Keratinocyte (primary cell): ENCODE measurements at regions not wholly inside any gene's neighbourhood (a gene's known extent, or its start where the extent isn't known, plus 50 kb on each side); places are given as distances from the start of the nearest gene placed in this dataset.

ENCODE experiments used
- DNase-seq: peaks from one replicate; pipeline ENCODE4 v3.0.0-alpha.2; 2011; ENCODE audit warnings: low read depth, missing footprints, low spot score
- FAIRE-seq: peaks from 2 replicates; lab custom pipeline; 2011; peaks lifted over from hg19 to GRCh38; lab: Jason Lieb, UNC
- H2AFZ ChIP-seq: 2 replicates; pipeline ENCODE4 v1.6.0; 2012; ENCODE audit warnings: low read length, control low read depth, inconsistent platforms; ENCODE audit not compliant: control insufficient read depth
- H3K27ac ChIP-seq: 2 replicates; pipeline ENCODE4 v1.5.1; 2011; ENCODE audit warnings: low read length; ENCODE audit not compliant: control insufficient read depth, insufficient read depth
- H3K27me3 ChIP-seq: 3 replicates; pipeline ENCODE4 v1.6.0; 2011; ENCODE audit warnings: low read length; ENCODE audit not compliant: control insufficient read depth, insufficient read depth; ENCODE audit errors: extremely low read depth
- H3K36me3 ChIP-seq, 2 experiments: 2 replicates in 1 of 2; 3 replicates in 1 of 2; pipeline ENCODE4 v1.5.1; 2011; ENCODE audit warnings: low read length in 2 of 2, mild to moderate bottlenecking in 1 of 2; ENCODE audit not compliant: control insufficient read depth in 2 of 2, insufficient read depth in 2 of 2; ENCODE audit errors: extremely low read depth in 1 of 2
- H3K4me1 ChIP-seq: 3 replicates; pipeline ENCODE4 v1.5.1; 2011; ENCODE audit warnings: low read length; ENCODE audit not compliant: control insufficient read depth, insufficient read depth; ENCODE audit errors: extremely low read depth
- H3K4me2 ChIP-seq: 3 replicates; pipeline ENCODE4 v1.6.0; 2011; ENCODE audit warnings: low read depth, low read length; ENCODE audit not compliant: control insufficient read depth, insufficient read depth; ENCODE audit errors: extremely low read depth
- H3K4me3 ChIP-seq, 3 experiments: fragments of 200-600 bp in 1 of 3; sonication (generic) in 1 of 3; 2 replicates in 2 of 3; 3 replicates in 1 of 3; pipeline ENCODE4 v1.5.1; 2011 to 2016; ENCODE audit warnings: low read length in 3 of 3, mild to moderate bottlenecking in 3 of 3, control low read depth in 2 of 3, inconsistent platforms in 1 of 3, low read depth in 1 of 3, mixed read lengths in 1 of 3, mixed run types in 1 of 3, moderate library complexity in 1 of 3; ENCODE audit not compliant: control insufficient read depth in 2 of 3, insufficient read depth in 2 of 3; ENCODE audit errors: extremely low read depth in 1 of 3
- H3K79me2 ChIP-seq: 2 replicates; pipeline ENCODE4 v1.6.0; 2012; ENCODE audit warnings: low read length; ENCODE audit not compliant: control insufficient read depth, insufficient read depth
- H3K9ac ChIP-seq: 3 replicates; pipeline ENCODE4 v1.6.0; 2011; ENCODE audit warnings: low read length; ENCODE audit not compliant: control insufficient read depth, insufficient read depth; ENCODE audit errors: extremely low read depth
- H3K9me1 ChIP-seq: 3 replicates; pipeline ENCODE4 v1.6.0; 2011; ENCODE audit warnings: low read length; ENCODE audit not compliant: control insufficient read depth, insufficient read depth; ENCODE audit errors: extremely low read depth
- H3K9me3 ChIP-seq: 2 replicates; pipeline ENCODE4 v1.5.1; 2012; ENCODE audit warnings: low read depth, low read length; ENCODE audit not compliant: control insufficient read depth
- H4K20me1 ChIP-seq: 3 replicates; pipeline ENCODE4 v1.6.0; 2011; ENCODE audit warnings: low read length; ENCODE audit not compliant: control insufficient read depth, insufficient read depth; ENCODE audit errors: extremely low read depth
- CTCF ChIP-seq, 3 experiments: IDR thresholded peaks in 1 of 3; conservative IDR thresholded peaks in 1 of 3; optimal IDR thresholded peaks in 1 of 3; 2 replicates in 2 of 3; 3 replicates in 1 of 3; pipeline versions ENCODE3 to v1.5.1; 2011; ENCODE audit warnings: low read length in 3 of 3, mild to moderate bottlenecking in 3 of 3, moderate library complexity in 2 of 3, control low read depth in 1 of 3, inconsistent platforms in 1 of 3; ENCODE audit not compliant: insufficient read depth in 2 of 3; ENCODE audit errors: extremely low read depth in 1 of 3
- EZH2 ChIP-seq: IDR thresholded peaks from one replicate; pipeline ENCODE4 v1.6.1; 2012; ENCODE audit warnings: inconsistent platforms, mild to moderate bottlenecking, low read length, moderate library complexity
- dilution Hi-C: fragments of 300-500 bp; cut with MboI; formaldehyde crosslinking; loops from one replicate; pipeline ENCODE4 v1.7.0; 2020; ENCODE audit warnings: low sequenced_read_pairs; ENCODE audit not compliant: extremely low pct_ligation_motif_present

GRCh38 chr3:3365716-3366115 lies 186.2 kb upstream of the CRBN start:
- TF ChIP-seq CTCF (optimal IDR thresholded peaks at IDR 0.05 in 1 of 3, IDR thresholded peaks at IDR 0.05 in 1 of 3, conservative IDR thresholded peaks at IDR 0.05 in 1 of 3; ENCODE audit: extremely low read depth in 1 of 3, insufficient read depth in 2 of 3, low read length in 3 of 3) (no peak), EZH2 (no peak)
- dilution Hi-C loops, result no loop called here
- no peak for FAIRE-seq

GRCh38 chr3:3356846-3357245 lies 177.4 kb upstream of the CRBN start:
- Histone ChIP-seq H3K36me3 (no peaks in the 10 kb centered on the region), H3K4me3 (no peak overlapping the region), H3K4me1 (no peaks in the 10 kb centered on the region), H2AFZ (no peak overlapping the region), H3K9me1 (no peaks in the 10 kb centered on the region), H3K9ac (no peak overlapping the region), H3K4me2 (no peak overlapping the region), H3K27ac (no peak overlapping the region), H3K9me3 (no peaks in the 10 kb centered on the region), H3K79me2 (no peaks in the 10 kb centered on the region), H4K20me1 (no peaks in the 10 kb centered on the region), H3K27me3 (no peaks in the 10 kb centered on the region)
- TF ChIP-seq EZH2 (no peak), CTCF (optimal IDR thresholded peaks at IDR 0.05 in 1 of 3, IDR thresholded peaks at IDR 0.05 in 1 of 3, conservative IDR thresholded peaks at IDR 0.05 in 1 of 3; ENCODE audit: extremely low read depth in 1 of 3, insufficient read depth in 2 of 3, low read length in 3 of 3) (no peak)
- DNase-seq, result no peak
- dilution Hi-C loops, result no loop called here
- FAIRE-seq, result no peak

More at GRCh38 chr3:3365716-3366115, 186.2 kb upstream of the CRBN start:
- no peak for DNase-seq
- no peaks in the 10 kb centered on the region for H3K9me3 ChIP-seq
- no peak overlapping the region for H2AFZ ChIP-seq
- no peak overlapping the region for H3K4me3 ChIP-seq
- no peak overlapping the region for H3K4me2 ChIP-seq
- no peaks in the 10 kb centered on the region for H3K79me2 ChIP-seq
- no peak overlapping the region for H3K27ac ChIP-seq
- H3K27me3 ChIP-seq, result no peaks in the 10 kb centered on the region
- no peaks in the 10 kb centered on the region for H3K4me1 ChIP-seq
- H3K9ac ChIP-seq, result no peak overlapping the region
- no peaks in the 10 kb centered on the region for H3K9me1 ChIP-seq
- H4K20me1 ChIP-seq, result no peaks in the 10 kb centered on the region
- H3K36me3 ChIP-seq, result no peaks in the 10 kb centered on the region
